DND-41 (cell line): ENCODE measurements at regions not wholly inside any gene's neighbourhood (a gene's known extent, or its start where the extent isn't known, plus 50 kb on each side); places are given as distances from the start of the nearest gene placed in this dataset.

Experiments
- ATAC-seq: fragments of 200-7000 bp; cut with Tn5 transposase; 3 replicates; pipeline ENCODE4 v1.9.1; 2021; ENCODE audit warnings: low read depth; ENCODE audit not compliant: insufficient read depth
- DNase-seq: peaks from one replicate; pipeline ENCODE4 v3.0.0-alpha.2; 2020
- H2AFZ ChIP-seq: 2 replicates; pipeline ENCODE4 v1.6.0; 2012; ENCODE audit warnings: low read depth, low read length
- H3K27ac ChIP-seq: 2 replicates; pipeline ENCODE4 v1.5.1; 2012; ENCODE audit warnings: low read length, inconsistent platforms
- H3K27me3 ChIP-seq: fragments of 200-600 bp; sonication (generic); 2 replicates; pipeline ENCODE4 v1.6.0; 2012; ENCODE audit warnings: low read length, mild to moderate bottlenecking, inconsistent platforms; ENCODE audit not compliant: insufficient read depth, poor library complexity
- H3K36me3 ChIP-seq: 2 replicates; pipeline ENCODE4 v1.5.1; 2012; ENCODE audit warnings: low read length, inconsistent platforms; ENCODE audit not compliant: insufficient read depth
- H3K4me1 ChIP-seq: 2 replicates; pipeline ENCODE4 v1.5.1; 2012; ENCODE audit warnings: mild to moderate bottlenecking, low read length; ENCODE audit not compliant: insufficient read depth
- H3K4me2 ChIP-seq: 2 replicates; pipeline ENCODE4 v1.6.0; 2012; ENCODE audit warnings: mild to moderate bottlenecking, moderate library complexity, low read length, inconsistent platforms; ENCODE audit not compliant: insufficient read depth
- H3K4me3 ChIP-seq, 2 experiments: fragments of 200-600 bp in 1 of 2; shearing (Covaris generic) in 1 of 2; 2 replicates each; pipeline ENCODE4 v1.5.1; 2012 to 2016; ENCODE audit warnings: inconsistent platforms in 2 of 2, low read length in 2 of 2, mild to moderate bottlenecking in 2 of 2, low read depth in 1 of 2, moderate library complexity in 1 of 2
- H3K79me2 ChIP-seq: 2 replicates; pipeline ENCODE4 v1.6.0; 2012; ENCODE audit warnings: low read length, inconsistent platforms; ENCODE audit not compliant: insufficient read depth
- H3K9ac ChIP-seq: 2 replicates; pipeline ENCODE4 v1.6.0; 2012; ENCODE audit warnings: low read depth, mild to moderate bottlenecking, inconsistent platforms, low read length, moderate library complexity
- H3K9me3 ChIP-seq: 2 replicates; pipeline ENCODE4 v1.5.1; 2012; ENCODE audit warnings: low read length, moderate library complexity, mild to moderate bottlenecking, inconsistent platforms; ENCODE audit not compliant: insufficient read depth, severe bottlenecking
- H4K20me1 ChIP-seq: 2 replicates; pipeline ENCODE4 v1.6.0; 2012; ENCODE audit warnings: low read length; ENCODE audit not compliant: insufficient read depth
- EZH2 ChIP-seq: IDR thresholded peaks from 3 replicates; pipeline ENCODE4 v1.6.1; 2012; ENCODE audit warnings: borderline replicate concordance, low read depth, mild to moderate bottlenecking, moderate library complexity, low read length, inconsistent platforms; ENCODE audit not compliant: severe bottlenecking
- TF ChIP-seq, protein P1 (sequence below): IDR thresholded peaks from 2 replicates; pipeline ENCODE4 v1.5.1; 2012; ENCODE audit warnings: borderline replicate concordance, low read length, moderate library complexity, mild to moderate bottlenecking; ENCODE audit not compliant: poor library complexity, severe bottlenecking; ENCODE audit errors: extremely low read depth

DNA sequence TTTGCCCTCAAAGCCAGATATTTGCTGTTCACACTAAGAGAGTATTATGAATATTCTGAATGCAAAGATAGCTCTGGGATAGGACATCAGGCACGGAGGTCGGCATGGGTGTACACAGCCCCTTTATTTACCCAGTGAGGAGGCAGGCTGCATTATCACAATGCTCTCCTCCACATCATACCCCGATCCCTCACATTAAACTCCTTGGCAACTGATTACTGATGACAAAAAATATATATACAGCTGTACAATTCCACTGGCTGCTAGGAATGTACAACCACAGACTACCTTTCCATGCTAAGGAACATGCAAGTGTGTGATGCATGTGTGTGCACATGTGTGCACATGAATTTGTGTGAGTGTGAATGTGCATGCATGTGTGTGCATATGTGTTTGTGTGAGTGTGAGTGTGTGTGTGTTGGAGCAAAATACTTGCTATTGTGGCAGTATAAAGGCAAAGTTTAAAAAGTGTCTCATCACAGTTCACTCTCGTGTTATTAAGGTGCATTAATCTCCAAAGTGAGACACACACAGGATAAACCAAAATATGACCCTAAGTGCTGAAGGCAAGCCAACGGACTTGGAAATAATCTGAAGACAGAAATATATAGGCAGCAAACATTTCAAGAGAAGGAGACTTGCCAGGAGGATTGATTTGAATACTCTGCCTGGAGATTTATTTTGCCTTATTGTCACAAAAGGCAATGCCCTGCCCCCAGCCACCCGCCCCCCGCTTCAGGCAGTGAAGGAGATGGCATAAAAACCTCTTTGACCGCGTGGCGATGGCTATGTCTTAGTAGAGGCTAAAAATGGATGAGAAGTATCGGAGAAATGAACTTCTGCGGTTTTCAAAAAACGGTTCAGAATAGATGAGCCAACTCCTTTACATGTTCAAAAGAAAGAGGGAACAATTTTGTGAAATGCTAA lies 274.8 kb downstream of the TSHZ3 start:
- H3K9ac ChIP-seq = no peak overlapping the region

DNA sequence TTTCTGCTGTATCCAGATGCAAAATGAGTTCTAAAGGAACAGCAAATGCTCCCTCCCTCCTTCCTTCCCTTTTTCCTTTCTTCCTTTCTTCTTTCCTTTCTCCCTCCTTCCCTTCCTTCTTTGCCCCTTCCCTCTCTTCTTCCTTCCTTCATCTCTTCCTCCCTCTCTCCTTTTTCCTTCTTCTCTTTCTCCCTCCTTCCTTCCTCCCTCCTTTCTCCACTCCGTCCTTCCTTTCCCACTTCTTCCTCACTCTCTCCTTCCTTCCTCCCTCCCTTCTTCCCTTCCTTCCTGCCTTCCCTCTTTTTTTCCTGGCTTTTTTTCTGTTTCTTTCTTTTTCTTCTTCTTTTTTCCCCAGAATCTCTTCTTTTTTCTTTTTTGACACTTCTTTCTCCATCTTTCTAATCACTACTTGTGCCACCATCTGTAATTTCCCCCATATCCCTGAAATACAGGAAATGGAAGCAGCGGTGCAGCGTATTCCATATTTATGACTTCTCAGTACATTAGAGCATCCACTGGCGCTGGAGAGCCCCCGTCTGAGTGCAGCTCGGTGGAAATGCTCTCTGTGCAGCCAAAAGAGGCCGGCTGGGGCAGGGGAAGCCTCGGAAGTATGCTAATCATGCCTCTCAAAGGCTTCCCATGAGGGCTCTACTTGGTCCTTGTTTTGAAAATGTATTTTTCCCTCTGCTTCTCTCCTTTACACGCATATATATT lies 275.6 kb downstream of the TSHZ3 start:
- no peaks in the 10 kb centered on the region for H3K9me3 ChIP-seq
- H3K4me2 ChIP-seq = no peak overlapping the region
- H3K4me3 ChIP-seq = no peak overlapping the region
- H3K27me3 ChIP-seq = peaks cover 19% of the 10 kb centered on the region
- no peak for DNase-seq
- TF ChIP-seq EZH2 = no peak
- TF ChIP-seq, protein P1, sequence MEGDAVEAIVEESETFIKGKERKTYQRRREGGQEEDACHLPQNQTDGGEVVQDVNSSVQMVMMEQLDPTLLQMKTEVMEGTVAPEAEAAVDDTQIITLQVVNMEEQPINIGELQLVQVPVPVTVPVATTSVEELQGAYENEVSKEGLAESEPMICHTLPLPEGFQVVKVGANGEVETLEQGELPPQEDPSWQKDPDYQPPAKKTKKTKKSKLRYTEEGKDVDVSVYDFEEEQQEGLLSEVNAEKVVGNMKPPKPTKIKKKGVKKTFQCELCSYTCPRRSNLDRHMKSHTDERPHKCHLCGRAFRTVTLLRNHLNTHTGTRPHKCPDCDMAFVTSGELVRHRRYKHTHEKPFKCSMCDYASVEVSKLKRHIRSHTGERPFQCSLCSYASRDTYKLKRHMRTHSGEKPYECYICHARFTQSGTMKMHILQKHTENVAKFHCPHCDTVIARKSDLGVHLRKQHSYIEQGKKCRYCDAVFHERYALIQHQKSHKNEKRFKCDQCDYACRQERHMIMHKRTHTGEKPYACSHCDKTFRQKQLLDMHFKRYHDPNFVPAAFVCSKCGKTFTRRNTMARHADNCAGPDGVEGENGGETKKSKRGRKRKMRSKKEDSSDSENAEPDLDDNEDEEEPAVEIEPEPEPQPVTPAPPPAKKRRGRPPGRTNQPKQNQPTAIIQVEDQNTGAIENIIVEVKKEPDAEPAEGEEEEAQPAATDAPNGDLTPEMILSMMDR = no peak
- no peaks in the 10 kb centered on the region for H3K4me1 ChIP-seq
- H3K36me3 ChIP-seq = no peaks in the 10 kb centered on the region
- H2AFZ ChIP-seq = no peak overlapping the region
- no peak overlapping the region for H3K27ac ChIP-seq
- no peaks in the 10 kb centered on the region for H3K79me2 ChIP-seq
- no peak for ATAC-seq
- no peak overlapping the region for H3K9ac ChIP-seq
- no peaks in the 10 kb centered on the region for H4K20me1 ChIP-seq

More for the DNA sequence above, 274.8 kb downstream of the TSHZ3 start:
- TF ChIP-seq, protein P1 = no peak
- TF ChIP-seq EZH2 = no peak
- H3K4me3 ChIP-seq = no peak overlapping the region
- ATAC-seq (no peak), DNase-seq (no peak)
- peaks cover 19% of the 10 kb centered on the region for H3K27me3 ChIP-seq
- no peaks in the 10 kb centered on the region for H3K9me3 ChIP-seq
- no peak overlapping the region for H3K27ac ChIP-seq
- no peaks in the 10 kb centered on the region for H4K20me1 ChIP-seq
- H3K4me2 ChIP-seq = no peak overlapping the region
- no peaks in the 10 kb centered on the region for H3K79me2 ChIP-seq
- H3K4me1 ChIP-seq = no peaks in the 10 kb centered on the region
- H2AFZ ChIP-seq = no peak overlapping the region
- no peaks in the 10 kb centered on the region for H3K36me3 ChIP-seq

DNA sequence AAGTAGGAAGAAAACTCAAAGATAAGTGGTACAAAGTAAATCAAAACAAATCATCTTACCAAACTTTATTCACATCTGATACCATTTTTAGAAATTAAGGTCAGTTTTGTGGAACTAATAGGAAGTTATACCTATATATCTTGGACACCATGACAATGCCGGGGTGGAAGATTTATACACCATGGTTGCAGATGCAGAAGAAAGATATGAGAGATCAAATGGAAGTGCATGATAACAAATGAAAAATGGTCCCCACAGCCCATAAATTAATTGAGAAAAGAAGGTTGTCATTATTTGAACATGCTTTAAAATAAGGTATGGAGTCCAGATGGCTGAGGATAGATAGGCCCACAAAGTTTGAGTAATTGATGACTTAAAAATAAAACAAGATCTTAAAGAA lies 276.8 kb downstream of the TSHZ3 start:
- H2AFZ ChIP-seq = no peak overlapping the region
- no peaks in the 10 kb centered on the region for H3K4me1 ChIP-seq

More for the DNA sequence above, 276.8 kb downstream of the TSHZ3 start:
- Histone ChIP-seq H3K4me3 (no peak overlapping the region), H3K27ac (no peak overlapping the region), H3K9ac (no peak overlapping the region), H3K9me3 (no peaks in the 10 kb centered on the region), H3K27me3 (peaks cover 19% of the 10 kb centered on the region), H3K36me3 (no peaks in the 10 kb centered on the region), H3K4me2 (no peak overlapping the region), H4K20me1 (no peaks in the 10 kb centered on the region), H3K79me2 (no peaks in the 10 kb centered on the region)
- TF ChIP-seq EZH2 = no peak
- TF ChIP-seq, protein P1 = no peak
- ATAC-seq (no peak), DNase-seq (no peak)
